GM13976 (cell line): ENCODE measurements at regions not wholly inside any gene's neighbourhood (a gene's known extent, or its start where the extent isn't known, plus 50 kb on each side); places are given as distances from the start of the nearest gene placed in this dataset.

Source experiments
- DNase-seq: peaks from one replicate; pipeline ENCODE4 v3.0.0; 2012; ENCODE audit warnings: low spot score
- in situ Hi-C: fragments of 300-500 bp; cut with MboI; formaldehyde crosslinking; loops from one replicate; pipeline ENCODE4 v1.12.0; 2022; ENCODE audit warnings: low sequenced_read_pairs, mixed read lengths, inconsistent platforms; ENCODE audit not compliant: unreplicated experiment
- TF ChIP-seq, protein P1 (sequence below): IDR thresholded peaks from 2 replicates; pipeline ENCODE4 v1.5.1; 2012; ENCODE audit warnings: borderline replicate concordance, mild to moderate bottlenecking; ENCODE audit not compliant: insufficient read depth; ENCODE audit errors: extremely low read depth, missing control alignments, control extremely low read depth

GRCh38 chr4:1579901-1580691 is 104.0 kb downstream of the FAM53A start:
- in situ Hi-C loops: no loop called here
- TF ChIP-seq, protein P1, sequence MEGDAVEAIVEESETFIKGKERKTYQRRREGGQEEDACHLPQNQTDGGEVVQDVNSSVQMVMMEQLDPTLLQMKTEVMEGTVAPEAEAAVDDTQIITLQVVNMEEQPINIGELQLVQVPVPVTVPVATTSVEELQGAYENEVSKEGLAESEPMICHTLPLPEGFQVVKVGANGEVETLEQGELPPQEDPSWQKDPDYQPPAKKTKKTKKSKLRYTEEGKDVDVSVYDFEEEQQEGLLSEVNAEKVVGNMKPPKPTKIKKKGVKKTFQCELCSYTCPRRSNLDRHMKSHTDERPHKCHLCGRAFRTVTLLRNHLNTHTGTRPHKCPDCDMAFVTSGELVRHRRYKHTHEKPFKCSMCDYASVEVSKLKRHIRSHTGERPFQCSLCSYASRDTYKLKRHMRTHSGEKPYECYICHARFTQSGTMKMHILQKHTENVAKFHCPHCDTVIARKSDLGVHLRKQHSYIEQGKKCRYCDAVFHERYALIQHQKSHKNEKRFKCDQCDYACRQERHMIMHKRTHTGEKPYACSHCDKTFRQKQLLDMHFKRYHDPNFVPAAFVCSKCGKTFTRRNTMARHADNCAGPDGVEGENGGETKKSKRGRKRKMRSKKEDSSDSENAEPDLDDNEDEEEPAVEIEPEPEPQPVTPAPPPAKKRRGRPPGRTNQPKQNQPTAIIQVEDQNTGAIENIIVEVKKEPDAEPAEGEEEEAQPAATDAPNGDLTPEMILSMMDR: no peak
- peak; percentile 95 for DNase-seq

GRCh38 chr4:1579001-1579900 is 104.9 kb downstream of the FAM53A start:
- peak; percentile 86 for DNase-seq
- TF ChIP-seq, protein P1: peak; percentile 48
- in situ Hi-C loops: no loop called here

DNA sequence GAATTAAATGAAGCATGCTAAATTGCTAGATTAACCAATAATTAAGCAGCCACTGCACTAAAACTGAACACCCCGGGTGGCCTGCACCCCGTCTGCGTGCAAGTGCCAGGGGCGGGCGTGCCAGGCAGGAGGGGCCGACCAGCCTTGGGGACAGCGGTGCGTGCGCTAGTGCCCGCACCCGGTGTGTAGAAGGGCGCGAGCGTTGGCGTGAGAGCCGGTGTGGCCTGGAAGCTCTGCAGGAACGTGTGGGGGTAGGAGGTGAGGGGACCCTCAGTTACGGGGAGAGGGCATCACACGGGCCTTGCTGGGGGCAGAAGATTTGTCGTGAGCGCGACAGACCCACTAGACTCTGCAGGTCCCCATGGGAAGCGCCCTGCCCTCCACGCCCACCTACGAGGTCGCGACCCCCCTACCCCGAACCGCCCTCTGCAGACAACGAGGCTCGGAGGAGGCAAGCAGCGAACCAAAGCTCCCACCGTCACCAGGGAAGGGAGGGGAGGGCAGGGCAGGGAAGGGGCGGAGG is 105.8 kb downstream of the FAM53A start:
- in situ Hi-C loops: no loop called here
- no peak for DNase-seq
- TF ChIP-seq, protein P1: no peak

DNA sequence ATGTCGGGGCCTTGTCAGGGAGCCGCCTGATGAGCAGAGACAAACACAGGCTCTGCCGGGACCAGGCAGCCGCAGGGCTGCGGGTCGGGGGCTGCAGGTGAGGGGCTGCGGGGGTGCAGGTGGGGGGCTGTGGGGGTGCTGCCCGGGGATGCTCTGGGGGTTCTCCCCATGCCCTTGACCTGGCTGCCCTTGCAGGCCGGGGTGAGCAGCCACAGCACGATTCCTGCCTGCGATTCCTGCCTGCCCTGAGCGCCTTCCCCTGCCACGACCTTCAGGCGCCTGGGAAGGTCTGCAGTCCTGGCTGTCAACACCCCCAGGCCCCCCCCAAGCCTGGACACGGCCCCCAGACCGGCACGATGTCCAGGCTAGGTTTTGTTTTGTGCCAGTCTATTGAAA is 106.3 kb downstream of the FAM53A start:
- no peak for DNase-seq
- TF ChIP-seq, protein P1: no peak
- in situ Hi-C loops: no loop called here

DNA sequence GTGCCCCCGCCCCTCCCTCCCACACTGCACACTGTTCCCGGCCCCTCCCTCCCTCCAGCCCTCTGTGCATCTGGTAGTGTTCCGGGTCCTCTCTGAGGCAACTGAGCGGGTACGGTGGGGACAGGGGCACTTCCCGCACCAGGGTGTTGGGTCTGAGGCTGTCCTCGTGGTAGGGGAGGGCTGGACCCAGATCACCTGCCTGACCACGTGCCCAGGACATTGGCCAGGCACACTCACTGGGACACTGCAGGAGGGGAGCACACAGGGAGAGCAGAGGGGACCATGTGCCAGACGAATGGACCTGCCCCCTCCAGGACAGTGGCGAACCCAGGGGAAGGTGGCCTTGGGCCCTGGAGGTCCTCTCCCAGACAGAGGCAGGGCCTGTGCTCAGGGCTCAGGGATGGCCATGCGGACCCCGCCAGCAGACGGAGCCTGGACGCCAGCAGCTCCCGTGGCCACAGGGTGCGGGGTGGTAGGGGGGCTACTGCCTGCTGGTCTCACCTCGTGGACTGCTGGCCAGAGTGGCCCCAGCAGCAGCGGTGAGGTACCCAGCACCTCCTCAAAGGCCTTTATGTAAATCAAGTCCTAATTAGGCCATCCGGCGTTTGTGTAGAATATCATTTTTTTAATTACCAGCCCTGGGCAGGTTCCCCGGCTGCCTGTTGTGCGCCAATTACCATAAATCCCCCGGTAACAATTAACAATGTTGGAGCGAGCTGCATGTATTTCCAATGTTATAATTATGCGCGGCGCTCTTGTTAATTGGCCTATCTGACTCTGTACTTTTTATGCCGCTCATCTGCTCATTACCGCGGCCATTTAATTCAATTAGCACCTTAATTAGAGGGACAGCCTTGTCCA is 106.9 kb downstream of the FAM53A start:
- in situ Hi-C loops: no loop called here
- TF ChIP-seq, protein P1: no peak

GRCh38 chr4:1576304-1576960 is 107.7 kb downstream of the FAM53A start:
- TF ChIP-seq, protein P1: no peak
- in situ Hi-C loops: no loop called here
- no peak for DNase-seq

More for the DNA sequence above, 106.9 kb downstream of the FAM53A start:
- DNase-seq: no peak
